Vagina (tissue), 2 donors: ENCODE measurements at regions not wholly inside any gene's neighbourhood (a gene's known extent, or its start where the extent isn't known, plus 50 kb on each side); places are given as distances from the start of the nearest gene placed in this dataset.

Source experiments
- DNase-seq, 2 donors: peaks; one replicate each; pipeline ENCODE4 v3.0.0-alpha.2; 2017; ENCODE audit errors: extremely low spot score in 2 of 2
- H3K27ac ChIP-seq: fragments of 200-600 bp; sonication (generic); one replicate; pipeline ENCODE4 v1.5.1; 2019
- H3K27me3 ChIP-seq: fragments of 200-600 bp; sonication (generic); one replicate; pipeline ENCODE4 v1.5.1; 2019
- H3K36me3 ChIP-seq, 2 donors: fragments of 200-600 bp; sonication (generic); one replicate each; pipeline ENCODE4 v1.5.1; 2017 to 2019
- H3K4me1 ChIP-seq: fragments of 200-600 bp; sonication (generic); one replicate; pipeline ENCODE4 v1.5.1; 2019
- H3K4me3 ChIP-seq, 2 donors: fragments of 200-600 bp; sonication (generic); 1 replicate in 1 of 2; 2 replicates in 1 of 2; pipeline ENCODE4 v1.5.1; 2016 to 2019
- H3K9me3 ChIP-seq: fragments of 200-600 bp; sonication (generic); one replicate; pipeline ENCODE4 v1.5.1; 2019
- CTCF ChIP-seq, 3 experiments: fragments of 450-650 bp in 2 of 3; fragments of 200-600 bp in 1 of 3; sonication (generic) in 1 of 3; IDR thresholded peaks; one replicate each; pipeline ENCODE4 v1.5.1; 2017 to 2019; ENCODE audit warnings: antibody characterized with exemption in 3 of 3, mild to moderate bottlenecking in 2 of 3, moderate library complexity in 2 of 3
- POLR2A ChIP-seq, 2 donors: fragments of 450-650 bp; IDR thresholded peaks; one replicate each; pipeline ENCODE4 v1.6.1; 2017; ENCODE audit warnings: antibody characterized with exemption in 2 of 2, mild to moderate bottlenecking in 2 of 2, moderate library complexity in 2 of 2
- POLR2AphosphoS5 ChIP-seq, 2 donors: sonication (generic); formaldehyde crosslinking; IDR thresholded peaks; one replicate each; pipeline ENCODE4 v1.9.0; 2017; ENCODE audit warnings: antibody characterized with exemption in 2 of 2, mild to moderate bottlenecking in 2 of 2, low read depth in 1 of 2; ENCODE audit not compliant: insufficient read depth in 1 of 2
- intact Hi-C: fragments of 100-400 bp; cut with DNase I; formaldehyde crosslinking; loops from one replicate; pipeline ENCODE4 v1.15.1; 2023

GRCh38 chr1:193771596-193771995 lies 585.2 kb upstream of the B3GALT2 start:
- Histone ChIP-seq H3K27ac (no peak overlapping the region), H3K4me3 (no peak overlapping the region), H3K9me3 (no peaks in the 10 kb centered on the region), H3K4me1 (no peaks in the 10 kb centered on the region), H3K36me3 (no peaks in the 10 kb centered on the region), H3K27me3 (no peaks in the 10 kb centered on the region)
- TF ChIP-seq POLR2AphosphoS5 (IDR thresholded peaks at IDR 0.05; ENCODE audit: insufficient read depth in 1 of 2, low read depth in 1 of 2), result no peak
- no peak for TF ChIP-seq CTCF (IDR thresholded peaks at IDR 0.05)
- TF ChIP-seq POLR2A (IDR thresholded peaks at IDR 0.05), result no peak
- intact Hi-C loops, result no loop called here
- no peak for DNase-seq

GRCh38 chr1:193769651-193770050 lies 583.2 kb upstream of the B3GALT2 start:
- Histone ChIP-seq H3K36me3 (no peaks in the 10 kb centered on the region), H3K27me3 (no peaks in the 10 kb centered on the region), H3K4me1 (no peaks in the 10 kb centered on the region), H3K4me3 (no peak overlapping the region), H3K9me3 (no peaks in the 10 kb centered on the region), H3K27ac (no peak overlapping the region)
- DNase-seq, result no peak
- intact Hi-C loops, result no loop called here
- TF ChIP-seq POLR2A (IDR thresholded peaks at IDR 0.05) (no peak), POLR2AphosphoS5 (IDR thresholded peaks at IDR 0.05; ENCODE audit: insufficient read depth in 1 of 2, low read depth in 1 of 2) (no peak), CTCF (IDR thresholded peaks at IDR 0.05) (no peak)

GRCh38 chr1:193767886-193768285 lies 581.5 kb upstream of the B3GALT2 start:
- no peaks in the 10 kb centered on the region for H3K27me3 ChIP-seq
- no peaks in the 10 kb centered on the region for H3K36me3 ChIP-seq
- H3K27ac ChIP-seq, result no peak overlapping the region
- intact Hi-C loops, result no loop called here
- H3K4me1 ChIP-seq, result no peaks in the 10 kb centered on the region
- no peak for DNase-seq
- no peak overlapping the region for H3K4me3 ChIP-seq
- no peaks in the 10 kb centered on the region for H3K9me3 ChIP-seq
- no peak for TF ChIP-seq POLR2AphosphoS5 (IDR thresholded peaks at IDR 0.05; ENCODE audit: insufficient read depth in 1 of 2, low read depth in 1 of 2)
- no peak for TF ChIP-seq CTCF (IDR thresholded peaks at IDR 0.05)
- no peak for TF ChIP-seq POLR2A (IDR thresholded peaks at IDR 0.05)

GRCh38 chr1:193766329-193766728 lies 579.9 kb upstream of the B3GALT2 start:
- Histone ChIP-seq H3K27me3 (no peaks in the 10 kb centered on the region), H3K4me3 (no peak overlapping the region), H3K27ac (no peak overlapping the region), H3K9me3 (no peaks in the 10 kb centered on the region), H3K4me1 (no peaks in the 10 kb centered on the region), H3K36me3 (no peaks in the 10 kb centered on the region)
- TF ChIP-seq CTCF (IDR thresholded peaks at IDR 0.05) (no peak), POLR2A (IDR thresholded peaks at IDR 0.05) (no peak), POLR2AphosphoS5 (IDR thresholded peaks at IDR 0.05; ENCODE audit: insufficient read depth in 1 of 2, low read depth in 1 of 2) (no peak)
- intact Hi-C loops, result no loop called here
- no peak for DNase-seq

DNA sequence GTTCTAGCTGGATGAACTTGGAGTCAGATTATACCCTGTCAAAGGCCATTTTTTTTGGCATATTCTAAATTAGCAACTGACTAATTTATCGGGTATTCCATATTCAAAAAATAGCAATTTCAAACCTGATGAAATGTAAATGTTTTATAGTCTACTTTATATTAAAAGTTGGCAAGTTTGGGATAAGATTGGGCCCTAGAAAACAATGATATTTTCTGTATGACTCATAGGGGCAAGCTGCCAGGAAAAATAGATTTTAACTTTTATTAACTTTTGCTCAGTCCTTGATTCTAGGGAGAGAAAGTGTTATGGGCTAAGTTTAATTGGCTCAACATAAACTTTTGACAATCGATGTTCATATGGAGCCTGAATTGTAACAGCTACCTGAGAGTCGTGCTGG lies 576.9 kb upstream of the B3GALT2 start:
- TF ChIP-seq CTCF (IDR thresholded peaks at IDR 0.05), result no peak
- no peak for TF ChIP-seq POLR2A (IDR thresholded peaks at IDR 0.05)
- TF ChIP-seq POLR2AphosphoS5 (IDR thresholded peaks at IDR 0.05; ENCODE audit: insufficient read depth in 1 of 2, low read depth in 1 of 2), result no peak

More for the DNA sequence above, 576.9 kb upstream of the B3GALT2 start:
- Histone ChIP-seq H3K27me3 (no peaks in the 10 kb centered on the region), H3K4me3 (no peak overlapping the region), H3K9me3 (no peaks in the 10 kb centered on the region), H3K27ac (no peak overlapping the region), H3K36me3 (no peaks in the 10 kb centered on the region), H3K4me1 (no peaks in the 10 kb centered on the region)
- DNase-seq, result no peak
- intact Hi-C loops, result no loop called here
